ENCODE measurements at regions not wholly inside any gene's neighbourhood (a gene's known extent, or its start where the extent isn't known, plus 50 kb on each side); places are given as distances from the start of the nearest gene placed in this dataset.

- DNase-seq, result no peak
These were observed 106.9 kb downstream of the SMIM20 start for GRCh38 chr4:26020881-26021280.

GRCh38 chr4:26021417-26022345 is 107.7 kb downstream of the SMIM20 start:
- DNase-seq, result no peak

GRCh38 chr4:26022346-26023202 is 108.6 kb downstream of the SMIM20 start:
- DNase-seq, result no peak

GRCh38 chr4:26023203-26023972 is 109.4 kb downstream of the SMIM20 start:
- DNase-seq, result no peak

- no peak for DNase-seq
These were observed 110.1 kb downstream of the SMIM20 start for GRCh38 chr4:26024079-26024478.

- no peak for DNase-seq
These were observed 114.2 kb downstream of the SMIM20 start for GRCh38 chr4:26028133-26028792.

GRCh38 chr4:26028793-26029567 is 115.0 kb downstream of the SMIM20 start:
- no peak for DNase-seq

GRCh38 chr4:26029568-26030131 is 115.6 kb downstream of the SMIM20 start:
- no peak for DNase-seq

- DNase-seq, result no peak
These were observed 116.2 kb downstream of the SMIM20 start for GRCh38 chr4:26030260-26030667.

GRCh38 chr4:26030780-26031179 is 116.8 kb downstream of the SMIM20 start:
- DNase-seq, result no peak

GRCh38 chr4:26031704-26032103 is 117.7 kb downstream of the SMIM20 start:
- no peak for DNase-seq

- no peak for DNase-seq
These were observed 118.1 kb downstream of the SMIM20 start for GRCh38 chr4:26032142-26032541.

GRCh38 chr4:26032630-26033317 is 118.8 kb downstream of the SMIM20 start:
- DNase-seq, result no peak

- DNase-seq, result no peak
These were observed 119.4 kb downstream of the SMIM20 start for GRCh38 chr4:26033389-26033788.

- no peak for DNase-seq
These were observed 120.8 kb downstream of the SMIM20 start for GRCh38 chr4:26034849-26035248.

- DNase-seq, result no peak
These were observed 121.9 kb downstream of the SMIM20 start for GRCh38 chr4:26035921-26036320.

GRCh38 chr4:26039639-26040359 is 125.8 kb downstream of the SMIM20 start:
- DNase-seq, result no peak

GRCh38 chr4:26044524-26044923 is 130.5 kb downstream of the SMIM20 start:
- DNase-seq, result no peak

GRCh38 chr4:26044983-26045382 is 131.0 kb downstream of the SMIM20 start:
- DNase-seq, result no peak

- DNase-seq, result no peak
These were observed 133.8 kb downstream of the SMIM20 start for GRCh38 chr4:26047795-26048194.

Data from NCI-H1694 (cell line).